ENCODE measurements at regions not wholly inside any gene's neighbourhood (a gene's known extent, or its start where the extent isn't known, plus 50 kb on each side); places are given as distances from the start of the nearest gene placed in this dataset.

DNA sequence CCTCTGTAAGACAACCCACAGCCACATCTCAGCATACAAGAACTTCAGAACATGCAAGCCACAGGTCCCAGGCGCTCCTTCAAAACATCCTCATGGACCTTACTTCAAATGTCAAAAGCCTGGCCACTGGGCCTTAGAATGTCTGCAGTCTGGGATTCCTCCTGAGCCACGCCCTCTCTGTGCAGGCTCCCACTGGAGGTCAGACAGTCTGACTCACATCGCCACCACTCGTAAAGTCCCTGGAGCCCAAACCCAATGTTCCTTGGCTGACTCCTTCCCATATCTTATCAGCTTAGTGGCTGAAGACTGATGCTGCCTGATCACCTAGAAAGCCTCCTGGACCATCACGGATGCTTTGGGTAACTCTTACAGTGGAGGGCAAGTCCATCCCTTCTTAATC, 591.3 kb upstream of the AMELY start:
- Mint-ChIP-seq H3K9me3 (peaks cover 16% of the 10 kb centered on the region; the same call in 2 of the 3 replicates), H3K27me3 (ENCODE audit: insufficient read depth, low read depth, poor library complexity) (peaks cover 9% of the 10 kb centered on the region), H3K4me3 (no peak overlapping the region), H3K36me3 (ENCODE audit: low read depth) (peaks cover 7% of the 10 kb centered on the region; the same call in 1 of the 3 replicates), H3K27ac (no peak overlapping the region), H3K4me1 (no peaks in the 10 kb centered on the region; the same call in 1 of the 3 replicates)
- Histone ChIP-seq H3K79me2 (replicated peaks; ENCODE audit: insufficient read depth) (no peaks in the 10 kb centered on the region), H3K27me3 (ENCODE audit: insufficient read depth) (no peaks in the 10 kb centered on the region), H3K4me1 (ENCODE audit: insufficient read depth) (no peaks in the 10 kb centered on the region), H4K20me1 (replicated peaks; ENCODE audit: insufficient read depth) (no peaks in the 10 kb centered on the region), H3K27ac (ENCODE audit: low read depth) (no peak overlapping the region), H3K9me2 (ENCODE audit: insufficient read depth) (no peaks in the 10 kb centered on the region), H3K36me3 (ENCODE audit: insufficient read depth) (no peaks in the 10 kb centered on the region), H3F3A (replicated peaks; ENCODE audit: low read depth) (no peaks in the 10 kb centered on the region), H2AFZ (no peak overlapping the region), H3K4me2 (no peak overlapping the region), H3K4me3 (no peak overlapping the region)
- no peak for DNase-seq (ENCODE audit: low spot score)
- TF ChIP-seq ZNF462 (CRISPR knock-in tag; IDR thresholded peaks at IDR 0.05) (no peak), NANOG (IDR thresholded peaks at IDR 0.05; ENCODE audit: borderline replicate concordance) (no peak), ETS1 (IDR thresholded peaks at IDR 0.05) (no peak), ZNF331 (CRISPR knock-in tag; IDR thresholded peaks at IDR 0.05; ENCODE audit: low read depth) (no peak), STAT1 (IDR thresholded peaks at IDR 0.05; ENCODE audit: unreplicated experiment) (no peak), EZH2 (IDR thresholded peaks at IDR 0.05; ENCODE audit: low read depth, unreplicated experiment) (no peak), ZNF114 (CRISPR knock-in tag; IDR thresholded peaks at IDR 0.05) (no peak), CREB1 (CRISPR knock-in tag; IDR thresholded peaks at IDR 0.05; ENCODE audit: low read depth) (no peak), CTCF (conservative IDR thresholded peaks at IDR 0.05; ENCODE audit: low read depth in 2 of 2) (no peak), POLR2AphosphoS5 (IDR thresholded peaks at IDR 0.05; ENCODE audit: low read depth) (no peak), JUNB (IDR thresholded peaks at IDR 0.05; ENCODE audit: unreplicated experiment) (no peak), EZH2phosphoT487 (IDR thresholded peaks at IDR 0.05; ENCODE audit: unreplicated experiment) (no peak)
- TF ChIP-seq, protein P1, sequence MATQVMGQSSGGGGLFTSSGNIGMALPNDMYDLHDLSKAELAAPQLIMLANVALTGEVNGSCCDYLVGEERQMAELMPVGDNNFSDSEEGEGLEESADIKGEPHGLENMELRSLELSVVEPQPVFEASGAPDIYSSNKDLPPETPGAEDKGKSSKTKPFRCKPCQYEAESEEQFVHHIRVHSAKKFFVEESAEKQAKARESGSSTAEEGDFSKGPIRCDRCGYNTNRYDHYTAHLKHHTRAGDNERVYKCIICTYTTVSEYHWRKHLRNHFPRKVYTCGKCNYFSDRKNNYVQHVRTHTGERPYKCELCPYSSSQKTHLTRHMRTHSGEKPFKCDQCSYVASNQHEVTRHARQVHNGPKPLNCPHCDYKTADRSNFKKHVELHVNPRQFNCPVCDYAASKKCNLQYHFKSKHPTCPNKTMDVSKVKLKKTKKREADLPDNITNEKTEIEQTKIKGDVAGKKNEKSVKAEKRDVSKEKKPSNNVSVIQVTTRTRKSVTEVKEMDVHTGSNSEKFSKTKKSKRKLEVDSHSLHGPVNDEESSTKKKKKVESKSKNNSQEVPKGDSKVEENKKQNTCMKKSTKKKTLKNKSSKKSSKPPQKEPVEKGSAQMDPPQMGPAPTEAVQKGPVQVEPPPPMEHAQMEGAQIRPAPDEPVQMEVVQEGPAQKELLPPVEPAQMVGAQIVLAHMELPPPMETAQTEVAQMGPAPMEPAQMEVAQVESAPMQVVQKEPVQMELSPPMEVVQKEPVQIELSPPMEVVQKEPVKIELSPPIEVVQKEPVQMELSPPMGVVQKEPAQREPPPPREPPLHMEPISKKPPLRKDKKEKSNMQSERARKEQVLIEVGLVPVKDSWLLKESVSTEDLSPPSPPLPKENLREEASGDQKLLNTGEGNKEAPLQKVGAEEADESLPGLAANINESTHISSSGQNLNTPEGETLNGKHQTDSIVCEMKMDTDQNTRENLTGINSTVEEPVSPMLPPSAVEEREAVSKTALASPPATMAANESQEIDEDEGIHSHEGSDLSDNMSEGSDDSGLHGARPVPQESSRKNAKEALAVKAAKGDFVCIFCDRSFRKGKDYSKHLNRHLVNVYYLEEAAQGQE (IDR thresholded peaks at IDR 0.05; ENCODE audit: unreplicated experiment) = no peak
- no peak for ATAC-seq

Data from GM23338 (cell line).